ENCODE measurements at regions not wholly inside any gene's neighbourhood (a gene's known extent, or its start where the extent isn't known, plus 50 kb on each side); places are given as distances from the start of the nearest gene placed in this dataset.
"Not testable (repeated sequence)": the region's sequence is repeated elsewhere in the genome, so short reads cannot be mapped to it uniquely, and the experiment has no call there.

DNA sequence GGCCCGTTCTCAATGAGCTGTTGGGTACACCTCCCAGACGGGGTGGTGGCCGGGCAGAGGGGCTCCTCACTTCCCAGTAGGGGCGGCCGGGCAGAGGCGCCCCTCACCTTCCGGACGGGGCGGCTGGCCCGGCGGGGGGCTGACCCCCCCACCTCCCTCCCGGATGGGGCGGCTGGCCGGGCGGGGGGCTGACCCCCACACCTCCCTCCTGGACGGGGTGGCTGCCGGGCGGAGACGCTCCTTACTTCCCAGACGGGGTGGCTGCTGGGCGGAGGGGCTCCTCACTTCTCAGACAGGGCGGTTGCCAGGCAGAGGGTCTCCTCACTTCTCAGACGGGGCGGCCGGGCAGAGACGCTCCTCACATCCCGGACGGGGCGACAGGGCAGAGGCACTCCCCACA is 644.7 kb upstream of the KCNMB2 start:
- TF ChIP-seq CTCF (IDR thresholded peaks at IDR 0.05); E2F1 (CRISPR knock-in tag; IDR thresholded peaks at IDR 0.05); TEAD4 (CRISPR knock-in tag; IDR thresholded peaks at IDR 0.05); ZNF317 (CRISPR knock-in tag; IDR thresholded peaks at IDR 0.05; ENCODE audit: borderline replicate concordance, low read depth): not testable (repeated sequence)
- TF ChIP-seq, protein P1, sequence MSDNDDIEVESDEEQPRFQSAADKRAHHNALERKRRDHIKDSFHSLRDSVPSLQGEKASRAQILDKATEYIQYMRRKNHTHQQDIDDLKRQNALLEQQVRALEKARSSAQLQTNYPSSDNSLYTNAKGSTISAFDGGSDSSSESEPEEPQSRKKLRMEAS (CRISPR knock-in tag; IDR thresholded peaks at IDR 0.05), result not testable (repeated sequence)
- TF ChIP-seq, protein P2, sequence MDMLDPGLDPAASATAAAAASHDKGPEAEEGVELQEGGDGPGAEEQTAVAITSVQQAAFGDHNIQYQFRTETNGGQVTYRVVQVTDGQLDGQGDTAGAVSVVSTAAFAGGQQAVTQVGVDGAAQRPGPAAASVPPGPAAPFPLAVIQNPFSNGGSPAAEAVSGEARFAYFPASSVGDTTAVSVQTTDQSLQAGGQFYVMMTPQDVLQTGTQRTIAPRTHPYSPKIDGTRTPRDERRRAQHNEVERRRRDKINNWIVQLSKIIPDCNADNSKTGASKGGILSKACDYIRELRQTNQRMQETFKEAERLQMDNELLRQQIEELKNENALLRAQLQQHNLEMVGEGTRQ (CRISPR knock-in tag; IDR thresholded peaks at IDR 0.05), result not testable (repeated sequence)
